Astrocyte (in vitro differentiated cells and primary cell): ENCODE measurements at regions not wholly inside any gene's neighbourhood (a gene's known extent, or its start where the extent isn't known, plus 50 kb on each side); places are given as distances from the start of the nearest gene placed in this dataset.
A peak's percentile ranks its signal among the peaks of the same experiment; 100 is the strongest.

ENCODE experiments used
- DNase-seq: peaks from one replicate; pipeline ENCODE4 v3.0.0-alpha.2; 2010; ENCODE audit warnings: low read depth
- FAIRE-seq: peaks from 2 replicates; lab custom pipeline; 2011; peaks lifted over from hg19 to GRCh38; lab: Jason Lieb, UNC
- H2AFZ ChIP-seq: 2 replicates; pipeline ENCODE4 v1.6.0; 2012; ENCODE audit warnings: low read depth, low read length, inconsistent platforms
- H3K27ac ChIP-seq: 2 replicates; pipeline ENCODE4 v1.5.1; 2011; ENCODE audit warnings: low read depth, low read length, inconsistent platforms
- H3K27me3 ChIP-seq: 2 replicates; pipeline ENCODE4 v1.6.0; 2011; ENCODE audit warnings: low read length, inconsistent platforms; ENCODE audit not compliant: insufficient read depth
- H3K36me3 ChIP-seq: 2 replicates; pipeline ENCODE4 v1.5.1; 2011; ENCODE audit warnings: low read length, inconsistent platforms; ENCODE audit not compliant: insufficient read depth
- H3K4me1 ChIP-seq: 2 replicates; pipeline ENCODE4 v1.5.1; 2011; ENCODE audit warnings: low read length, inconsistent platforms; ENCODE audit not compliant: insufficient read depth
- H3K4me2 ChIP-seq: 2 replicates; pipeline ENCODE4 v1.6.0; 2012; ENCODE audit warnings: low read length, inconsistent platforms
- H3K4me3 ChIP-seq: 2 replicates; pipeline ENCODE4 v1.5.1; 2011; ENCODE audit warnings: low read depth, mild to moderate bottlenecking, low read length, inconsistent platforms; ENCODE audit not compliant: insufficient read depth
- H3K79me2 ChIP-seq: 2 replicates; pipeline ENCODE4 v1.6.0; 2012; ENCODE audit warnings: mild to moderate bottlenecking, low read length, inconsistent platforms; ENCODE audit not compliant: insufficient read depth
- H3K9ac ChIP-seq: 2 replicates; pipeline ENCODE4 v1.6.0; 2012; ENCODE audit warnings: mild to moderate bottlenecking, low read length, inconsistent platforms
- H3K9me3 ChIP-seq: 2 replicates; pipeline ENCODE4 v1.5.1; 2012; ENCODE audit warnings: low read depth, mild to moderate bottlenecking, low read length, inconsistent platforms; ENCODE audit not compliant: insufficient read depth
- H4K20me1 ChIP-seq: 2 replicates; pipeline ENCODE4 v1.6.0; 2012; ENCODE audit warnings: low read length, inconsistent platforms; ENCODE audit not compliant: insufficient read depth
- H3K27ac Mint-ChIP-seq: one replicate; pipeline ENCODE4 v1.8.0; 2021; ENCODE audit warnings: mild to moderate bottlenecking, mixed read lengths; ENCODE audit not compliant: unreplicated experiment
- H3K27me3 Mint-ChIP-seq: one replicate; pipeline ENCODE4 v1.8.0; 2021; ENCODE audit warnings: low read depth, mixed read lengths; ENCODE audit not compliant: unreplicated experiment
- H3K36me3 Mint-ChIP-seq: one replicate; pipeline ENCODE4 v1.8.0; 2021; ENCODE audit warnings: low read depth, mixed read lengths; ENCODE audit not compliant: unreplicated experiment
- H3K4me1 Mint-ChIP-seq: one replicate; pipeline ENCODE4 v1.8.0; 2021; ENCODE audit warnings: low read depth, mixed read lengths; ENCODE audit not compliant: unreplicated experiment
- H3K4me3 Mint-ChIP-seq: one replicate; pipeline ENCODE4 v1.8.0; 2021; ENCODE audit warnings: mild to moderate bottlenecking, moderate library complexity, mixed read lengths; ENCODE audit not compliant: unreplicated experiment
- H3K9me3 Mint-ChIP-seq: one replicate; pipeline ENCODE4 v1.8.0; 2021; ENCODE audit warnings: mild to moderate bottlenecking, mixed read lengths; ENCODE audit not compliant: unreplicated experiment
- CTCF ChIP-seq: IDR thresholded peaks from 2 replicates; pipeline ENCODE4 v1.5.1; 2011; ENCODE audit warnings: low read depth, mild to moderate bottlenecking, inconsistent platforms, low read length, moderate library complexity; ENCODE audit not compliant: insufficient read depth
- EZH2 ChIP-seq: IDR thresholded peaks from 2 replicates; pipeline ENCODE4 v1.6.1; 2012; ENCODE audit warnings: mild to moderate bottlenecking, low read length, inconsistent platforms; ENCODE audit not compliant: insufficient read depth

- no peak for FAIRE-seq
- no peaks in the 10 kb centered on the region for H3K79me2 ChIP-seq
- H3K36me3 ChIP-seq: no peaks in the 10 kb centered on the region
- H3K9me3 Mint-ChIP-seq: peaks cover 7% of the 10 kb centered on the region
- H3K9ac ChIP-seq: no peak overlapping the region
- H3K4me3 ChIP-seq: no peak overlapping the region
- no peaks in the 10 kb centered on the region for H3K4me1 Mint-ChIP-seq
- no peak overlapping the region for H3K4me2 ChIP-seq
- no peak overlapping the region for H3K27ac ChIP-seq
- no peaks in the 10 kb centered on the region for H3K9me3 ChIP-seq
- no peak for DNase-seq
- peak; percentile 39 for TF ChIP-seq CTCF
- no peak for TF ChIP-seq EZH2
- peaks cover 10% of the 10 kb centered on the region for H3K27me3 ChIP-seq
- H3K36me3 Mint-ChIP-seq: peaks cover 3% of the 10 kb centered on the region
- H2AFZ ChIP-seq: no peak overlapping the region
- H3K27me3 Mint-ChIP-seq: peaks cover 42% of the 10 kb centered on the region
- H4K20me1 ChIP-seq: no peaks in the 10 kb centered on the region
- H3K4me1 ChIP-seq: no peaks in the 10 kb centered on the region
- no peak overlapping the region for H3K4me3 Mint-ChIP-seq
- no peak overlapping the region for H3K27ac Mint-ChIP-seq
Measured at GRCh38 chr22:22103078-22103875, 120.7 kb upstream of the TOP3B start.

- H3K27ac ChIP-seq: no peak overlapping the region
- H3K4me3 Mint-ChIP-seq: no peak overlapping the region
- H3K9me3 ChIP-seq: no peaks in the 10 kb centered on the region
- H3K4me1 Mint-ChIP-seq: no peaks in the 10 kb centered on the region
- no peaks in the 10 kb centered on the region for H3K79me2 ChIP-seq
- DNase-seq (no peak), FAIRE-seq (no peak)
- no peak overlapping the region for H3K4me2 ChIP-seq
- H3K36me3 Mint-ChIP-seq: no peaks in the 10 kb centered on the region
- no peak overlapping the region for H3K9ac ChIP-seq
- H3K9me3 Mint-ChIP-seq: peaks cover 20% of the 10 kb centered on the region
- H4K20me1 ChIP-seq: no peaks in the 10 kb centered on the region
- no peak overlapping the region for H3K27ac Mint-ChIP-seq
- H2AFZ ChIP-seq: no peak overlapping the region
- TF ChIP-seq EZH2: no peak
- peak; percentile 23 for TF ChIP-seq CTCF
- peaks cover 31% of the 10 kb centered on the region for H3K27me3 ChIP-seq
- H3K4me3 ChIP-seq: no peak overlapping the region
- no peaks in the 10 kb centered on the region for H3K4me1 ChIP-seq
- H3K27me3 Mint-ChIP-seq: peaks cover 63% of the 10 kb centered on the region
- H3K36me3 ChIP-seq: no peaks in the 10 kb centered on the region
Measured at GRCh38 chr22:22099833-22100812, 117.5 kb upstream of the TOP3B start.
